GM23338 (cell line): ENCODE measurements at regions not wholly inside any gene's neighbourhood (a gene's known extent, or its start where the extent isn't known, plus 50 kb on each side); places are given as distances from the start of the nearest gene placed in this dataset.
A peak's percentile ranks its signal among the peaks of the same experiment; 100 is the strongest.

Experiments used
- ATAC-seq: fragments of 200-7000 bp; cut with Tn5 transposase; 3 replicates; pipeline ENCODE4 v1.9.1; 2020
- DNase-seq: peaks from one replicate; pipeline ENCODE4 v3.0.0-alpha.2; 2015; ENCODE audit warnings: low spot score
- H2AFZ ChIP-seq: fragments of 200-600 bp; sonication (generic); 2 replicates; pipeline ENCODE4 v1.8.0; 2016; ENCODE audit warnings: antibody characterized with exemption, mild to moderate bottlenecking, moderate library complexity
- H3F3A ChIP-seq: fragments of 200-600 bp; sonication (generic); replicated peaks from 2 replicates; pipeline ENCODE4 v1.8.0; 2017; ENCODE audit warnings: antibody characterized with exemption, mixed run types, low read depth
- H3K27ac ChIP-seq: fragments of 200-600 bp; sonication (generic); 2 replicates; pipeline ENCODE4 v1.6.1; 2016; ENCODE audit warnings: low read depth
- H3K27me3 ChIP-seq: fragments of 200-600 bp; sonication (generic); 2 replicates; pipeline ENCODE4 v1.8.0; 2016; ENCODE audit warnings: mild to moderate bottlenecking, mixed run types, moderate library complexity; ENCODE audit not compliant: insufficient read depth
- H3K36me3 ChIP-seq: fragments of 200-600 bp; sonication (generic); 2 replicates; pipeline ENCODE4 v1.8.0; 2016; ENCODE audit warnings: mild to moderate bottlenecking; ENCODE audit not compliant: insufficient read depth
- H3K4me1 ChIP-seq: fragments of 200-600 bp; sonication (generic); 2 replicates; pipeline ENCODE4 v1.8.0; 2016; ENCODE audit warnings: mild to moderate bottlenecking, moderate library complexity; ENCODE audit not compliant: insufficient read depth
- H3K4me2 ChIP-seq: fragments of 200-600 bp; sonication (generic); 2 replicates; pipeline ENCODE4 v1.7.1; 2017; ENCODE audit warnings: mixed run types
- H3K4me3 ChIP-seq: fragments of 200-600 bp; sonication (generic); 2 replicates; pipeline ENCODE4 v1.6.1; 2016; ENCODE audit warnings: mixed run types
- H3K79me2 ChIP-seq: fragments of 200-600 bp; sonication (generic); replicated peaks from 2 replicates; pipeline ENCODE4 v1.8.0; 2017; ENCODE audit warnings: mild to moderate bottlenecking; ENCODE audit not compliant: insufficient read depth
- H3K9me2 ChIP-seq: fragments of 200-600 bp; sonication (generic); 2 replicates; pipeline ENCODE4 v1.8.0; 2017; ENCODE audit not compliant: insufficient read depth
- H4K20me1 ChIP-seq: fragments of 200-600 bp; sonication (generic); replicated peaks from 2 replicates; pipeline ENCODE4 v1.8.0; 2017; ENCODE audit warnings: mild to moderate bottlenecking; ENCODE audit not compliant: insufficient read depth
- H3K27ac Mint-ChIP-seq: 2 replicates; pipeline ENCODE4 v1.8.0; 2020; ENCODE audit warnings: inconsistent platforms, mild to moderate bottlenecking, moderate library complexity, mixed read lengths
- H3K27me3 Mint-ChIP-seq: 3 replicates; pipeline ENCODE4 v1.8.0; 2022; ENCODE audit warnings: low read depth, mild to moderate bottlenecking, moderate library complexity, mixed read lengths, inconsistent platforms; ENCODE audit not compliant: insufficient read depth, poor library complexity
- H3K36me3 Mint-ChIP-seq: 3 replicates; pipeline ENCODE4 v1.8.0; 2021; ENCODE audit warnings: low read depth, mild to moderate bottlenecking, inconsistent platforms, moderate library complexity, mixed read lengths
- H3K4me1 Mint-ChIP-seq: 3 replicates; pipeline ENCODE4 v1.8.0; 2020; ENCODE audit warnings: mild to moderate bottlenecking, inconsistent platforms, mixed read lengths
- H3K4me3 Mint-ChIP-seq: 3 replicates; pipeline ENCODE4 v1.8.0; 2021; ENCODE audit warnings: moderate library complexity, mild to moderate bottlenecking, inconsistent platforms, mixed read lengths
- H3K9me3 Mint-ChIP-seq: 3 replicates; pipeline ENCODE4 v1.8.0; 2020; ENCODE audit warnings: moderate library complexity, mild to moderate bottlenecking, inconsistent platforms, mixed read lengths
- CREB1 ChIP-seq: fragments of 250-450 bp; sonication (Bioruptor Pico); IDR thresholded peaks from 2 replicates; pipeline ENCODE4 v1.5.0; 2020; ENCODE audit warnings: low read depth, mild to moderate bottlenecking, moderate library complexity
- CTCF ChIP-seq, 2 experiments: fragments of 200-600 bp in 1 of 2; sonication (generic) in 1 of 2; conservative IDR thresholded peaks; 2 replicates each; pipeline versions ENCODE4 v1.5.1 to v1.6.1; 2016 to 2017; ENCODE audit warnings: antibody characterized with exemption in 2 of 2, low read depth in 2 of 2, mild to moderate bottlenecking in 2 of 2, moderate library complexity in 1 of 2
- ETS1 ChIP-seq: IDR thresholded peaks from 2 replicates; pipeline ENCODE4 v1.6.1; 2016; ENCODE audit warnings: antibody characterized with exemption
- EZH2 ChIP-seq: fragments of 200-600 bp; sonication (generic); IDR thresholded peaks from one replicate; pipeline ENCODE4 v1.8.0; 2017; ENCODE audit warnings: antibody characterized with exemption, mild to moderate bottlenecking, low read depth; ENCODE audit not compliant: unreplicated experiment
- EZH2phosphoT487 ChIP-seq: fragments of 200-600 bp; sonication (generic); IDR thresholded peaks from one replicate; pipeline ENCODE4 v1.8.1; 2018; ENCODE audit warnings: antibody characterized with exemption; ENCODE audit not compliant: unreplicated experiment
- JUNB ChIP-seq: IDR thresholded peaks from one replicate; pipeline ENCODE4 v1.6.1; 2016; ENCODE audit warnings: antibody characterized with exemption; ENCODE audit not compliant: unreplicated experiment
- NANOG ChIP-seq: IDR thresholded peaks from 2 replicates; pipeline ENCODE4 v1.6.1; 2016; ENCODE audit warnings: antibody characterized with exemption, borderline replicate concordance
- POLR2AphosphoS5 ChIP-seq: IDR thresholded peaks from 2 replicates; pipeline ENCODE4 v1.6.1; 2016; ENCODE audit warnings: antibody characterized with exemption, low read depth
- REST ChIP-seq: IDR thresholded peaks from one replicate; pipeline ENCODE4 v1.6.1; 2018; ENCODE audit warnings: antibody characterized with exemption; ENCODE audit not compliant: unreplicated experiment
- STAT1 ChIP-seq: IDR thresholded peaks from one replicate; pipeline ENCODE4 v1.6.1; 2016; ENCODE audit warnings: antibody characterized with exemption; ENCODE audit not compliant: unreplicated experiment
- ZNF114 ChIP-seq: fragments of 250-450 bp; sonication (Bioruptor Pico); IDR thresholded peaks from 2 replicates; pipeline ENCODE4 v1.5.0; 2020; ENCODE audit warnings: mild to moderate bottlenecking, moderate library complexity
- ZNF331 ChIP-seq: fragments of 250-450 bp; sonication (Bioruptor Pico); IDR thresholded peaks from 2 replicates; pipeline ENCODE4 v1.5.0; 2020; ENCODE audit warnings: low read depth, mild to moderate bottlenecking, moderate library complexity
- ZNF462 ChIP-seq: fragments of 250-450 bp; sonication (Bioruptor Pico); IDR thresholded peaks from 2 replicates; pipeline ENCODE4 v1.5.0; 2020; ENCODE audit warnings: mild to moderate bottlenecking, moderate library complexity

GRCh38 chr12:115230606-115231005, 546.6 kb upstream of the TBX3 start:
- no peaks in the 10 kb centered on the region for H3K79me2 ChIP-seq
- H4K20me1 ChIP-seq, result no peaks in the 10 kb centered on the region
- Mint-ChIP-seq H3K27me3 (peaks cover 2% of the 10 kb centered on the region), H3K4me3 (no peak overlapping the region), H3K9me3 (no peaks in the 10 kb centered on the region), H3K4me1 (peaks cover 6% of the 10 kb centered on the region), H3K36me3 (no peaks in the 10 kb centered on the region), H3K27ac (no peak overlapping the region)
- H3K4me3 ChIP-seq, result no peak overlapping the region
- H3F3A ChIP-seq, result no peaks in the 10 kb centered on the region
- no peak for TF ChIP-seq JUNB
- no peak for TF ChIP-seq STAT1
- TF ChIP-seq CTCF (conservative IDR thresholded peaks at IDR 0.05; ENCODE audit: low read depth in 2 of 2), result no peak
- no peak for TF ChIP-seq POLR2AphosphoS5
- TF ChIP-seq ZNF331, result no peak
- no peak for TF ChIP-seq ZNF114
- no peak for TF ChIP-seq REST
- TF ChIP-seq EZH2, result no peak
- TF ChIP-seq CREB1 (CRISPR knock-in tag), result no peak
- no peak for TF ChIP-seq ETS1
- TF ChIP-seq NANOG, result no peak
- TF ChIP-seq EZH2phosphoT487, result no peak
- no peak for TF ChIP-seq ZNF462
- no peaks in the 10 kb centered on the region for H3K9me2 ChIP-seq
- no peak overlapping the region for H3K27ac ChIP-seq
- H3K36me3 ChIP-seq, result no peaks in the 10 kb centered on the region
- no peak overlapping the region for H3K4me2 ChIP-seq
- no peak for DNase-seq
- H3K27me3 ChIP-seq, result no peaks in the 10 kb centered on the region
- ATAC-seq, result no peak
- H2AFZ ChIP-seq, result peak overlapping the region; percentile 78; the same call in 1 of the 2 replicates
- H3K4me1 ChIP-seq, result no peaks in the 10 kb centered on the region
